ENCODE measurements at regions not wholly inside any gene's neighbourhood (a gene's known extent, or its start where the extent isn't known, plus 50 kb on each side); places are given as distances from the start of the nearest gene placed in this dataset.

DNA sequence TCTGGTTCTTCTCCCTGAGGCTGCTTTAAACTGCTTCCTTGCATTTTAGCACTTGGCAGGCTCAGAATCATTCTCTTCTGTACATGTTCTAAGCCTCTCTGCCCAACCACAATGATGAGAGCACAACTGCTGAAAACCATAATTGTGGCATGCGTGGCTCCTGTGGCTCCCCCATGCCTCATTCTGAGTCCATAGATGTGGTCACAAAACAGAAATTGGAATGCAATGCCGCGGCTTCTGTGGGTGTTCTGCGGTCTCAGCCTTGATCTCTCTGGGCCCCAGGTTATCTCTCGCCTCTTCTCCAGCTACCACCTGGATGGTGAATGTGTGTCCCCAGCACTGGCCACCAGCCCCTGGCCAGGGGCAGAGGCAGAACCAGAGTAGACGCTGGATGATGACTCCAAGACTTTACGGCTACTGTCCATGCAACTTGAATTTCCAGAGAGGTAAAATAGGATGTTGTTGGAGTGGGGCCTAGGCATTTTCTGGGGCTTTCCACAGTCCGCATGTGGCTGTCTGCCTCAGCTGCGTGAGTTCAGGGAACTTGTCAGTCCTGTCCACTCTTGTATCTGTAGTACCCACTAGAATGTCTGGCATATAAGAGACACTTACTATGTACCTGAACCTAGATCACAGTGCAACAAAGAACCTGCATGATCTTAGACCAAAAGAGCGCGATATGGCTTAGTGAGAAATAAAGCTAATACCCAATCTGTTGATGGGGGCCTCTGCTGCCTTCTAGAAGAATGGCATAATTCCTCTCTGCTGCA is 52.4 kb upstream of the ADRB1 start:
- TF ChIP-seq, protein P1, sequence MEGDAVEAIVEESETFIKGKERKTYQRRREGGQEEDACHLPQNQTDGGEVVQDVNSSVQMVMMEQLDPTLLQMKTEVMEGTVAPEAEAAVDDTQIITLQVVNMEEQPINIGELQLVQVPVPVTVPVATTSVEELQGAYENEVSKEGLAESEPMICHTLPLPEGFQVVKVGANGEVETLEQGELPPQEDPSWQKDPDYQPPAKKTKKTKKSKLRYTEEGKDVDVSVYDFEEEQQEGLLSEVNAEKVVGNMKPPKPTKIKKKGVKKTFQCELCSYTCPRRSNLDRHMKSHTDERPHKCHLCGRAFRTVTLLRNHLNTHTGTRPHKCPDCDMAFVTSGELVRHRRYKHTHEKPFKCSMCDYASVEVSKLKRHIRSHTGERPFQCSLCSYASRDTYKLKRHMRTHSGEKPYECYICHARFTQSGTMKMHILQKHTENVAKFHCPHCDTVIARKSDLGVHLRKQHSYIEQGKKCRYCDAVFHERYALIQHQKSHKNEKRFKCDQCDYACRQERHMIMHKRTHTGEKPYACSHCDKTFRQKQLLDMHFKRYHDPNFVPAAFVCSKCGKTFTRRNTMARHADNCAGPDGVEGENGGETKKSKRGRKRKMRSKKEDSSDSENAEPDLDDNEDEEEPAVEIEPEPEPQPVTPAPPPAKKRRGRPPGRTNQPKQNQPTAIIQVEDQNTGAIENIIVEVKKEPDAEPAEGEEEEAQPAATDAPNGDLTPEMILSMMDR (IDR thresholded peaks at IDR 0.05): no peak
- TF ChIP-seq POLR2A (IDR thresholded peaks at IDR 0.05): no peak

Measured in Peyer's patch (tissue), 4 donors.